ENCODE measurements at regions not wholly inside any gene's neighbourhood (a gene's known extent, or its start where the extent isn't known, plus 50 kb on each side); places are given as distances from the start of the nearest gene placed in this dataset.

GRCh38 chr19:13668964-13669363 is 95.4 kb upstream of the MRI1 start:
- TF ChIP-seq CTCF (conservative IDR thresholded peaks at IDR 0.05; ENCODE audit: low read depth, low read length) (no peak), EZH2 (IDR thresholded peaks at IDR 0.05; ENCODE audit: borderline replicate concordance, low read depth, low read length, poor library complexity, severe bottlenecking) (no peak)
